ENCODE measurements at regions not wholly inside any gene's neighbourhood (a gene's known extent, or its start where the extent isn't known, plus 50 kb on each side); places are given as distances from the start of the nearest gene placed in this dataset.

- Histone ChIP-seq H3K4me3 (ENCODE audit: low read length) (peak overlapping the region; percentile 18; the same call in 1 of the 2 replicates), H3K9ac (ENCODE audit: low read length) (peak overlapping the region; percentile 76), H3K27ac (ENCODE audit: low read length) (peak overlapping the region; percentile 99), H4K20me1 (ENCODE audit: insufficient read depth, low read length) (no peaks in the 10 kb centered on the region), H2AFZ (ENCODE audit: low read length) (peak overlapping the region; percentile 74), H3K36me3 (replicated peaks; ENCODE audit: insufficient read depth, low read length) (no peaks in the 10 kb centered on the region), H3K79me2 (ENCODE audit: low read length) (no peaks in the 10 kb centered on the region), H3K9me3 (replicated peaks; ENCODE audit: insufficient read depth, low read length) (no peaks in the 10 kb centered on the region), H3K4me1 (ENCODE audit: low read length) (peaks cover 68% of the 10 kb centered on the region), H3K27me3 (replicated peaks; ENCODE audit: insufficient read depth, low read length) (no peaks in the 10 kb centered on the region), H3F3A (ENCODE audit: insufficient read depth, low read length) (peaks cover 35% of the 10 kb centered on the region), H3K4me2 (ENCODE audit: low read depth, low read length) (peak overlapping the region; percentile 70), H3K9me2 (replicated peaks; ENCODE audit: insufficient read depth, low read length) (no peaks in the 10 kb centered on the region)
- no peak for TF ChIP-seq CTCF (IDR thresholded peaks at IDR 0.05; ENCODE audit: low read length)
- no peak for TF ChIP-seq EZH2 (optimal IDR thresholded peaks at IDR 0.05; ENCODE audit: low read depth, low read length)
- TF ChIP-seq EZH2phosphoT487 (IDR thresholded peaks at IDR 0.05; ENCODE audit: low read length): no peak
- peak; percentile 60 for DNase-seq
Observed at GRCh38 chr22:48098921-48099245, 1336.4 kb downstream of the TBC1D22A start.

GRCh38 chr22:48098243-48098920 is 1335.9 kb downstream of the TBC1D22A start:
- Histone ChIP-seq H3K79me2 (ENCODE audit: low read length) (no peaks in the 10 kb centered on the region), H3K9me3 (replicated peaks; ENCODE audit: insufficient read depth, low read length) (no peaks in the 10 kb centered on the region), H2AFZ (ENCODE audit: low read length) (peak overlapping the region; percentile 74), H3K9ac (ENCODE audit: low read length) (peak overlapping the region; percentile 76), H3K27ac (ENCODE audit: low read length) (peak overlapping the region; percentile 99), H3K4me1 (ENCODE audit: low read length) (peaks cover 68% of the 10 kb centered on the region), H3F3A (ENCODE audit: insufficient read depth, low read length) (peaks cover 35% of the 10 kb centered on the region), H4K20me1 (ENCODE audit: insufficient read depth, low read length) (no peaks in the 10 kb centered on the region), H3K27me3 (replicated peaks; ENCODE audit: insufficient read depth, low read length) (no peaks in the 10 kb centered on the region), H3K9me2 (replicated peaks; ENCODE audit: insufficient read depth, low read length) (no peaks in the 10 kb centered on the region), H3K4me3 (ENCODE audit: low read length) (peak overlapping the region; percentile 21; the same call in 1 of the 2 replicates), H3K36me3 (replicated peaks; ENCODE audit: insufficient read depth, low read length) (no peaks in the 10 kb centered on the region), H3K4me2 (ENCODE audit: low read depth, low read length) (peak overlapping the region; percentile 78)
- TF ChIP-seq CTCF (IDR thresholded peaks at IDR 0.05; ENCODE audit: low read length) (no peak), EZH2phosphoT487 (IDR thresholded peaks at IDR 0.05; ENCODE audit: low read length) (no peak), EZH2 (optimal IDR thresholded peaks at IDR 0.05; ENCODE audit: low read depth, low read length) (no peak)
- peak; percentile 97 for DNase-seq

- Histone ChIP-seq H3K4me1 (ENCODE audit: low read length) (peaks cover 66% of the 10 kb centered on the region), H2AFZ (ENCODE audit: low read length) (peak overlapping the region; percentile 34), H3K9ac (ENCODE audit: low read length) (peak overlapping the region; percentile 74)
Observed at GRCh38 chr22:48097723-48098122, 1335.3 kb downstream of the TBC1D22A start.

More at GRCh38 chr22:48097723-48098122, 1335.3 kb downstream of the TBC1D22A start:
- Histone ChIP-seq H3K79me2 (ENCODE audit: low read length) (no peaks in the 10 kb centered on the region), H3K9me3 (replicated peaks; ENCODE audit: insufficient read depth, low read length) (no peaks in the 10 kb centered on the region), H3K9me2 (replicated peaks; ENCODE audit: insufficient read depth, low read length) (no peaks in the 10 kb centered on the region), H4K20me1 (ENCODE audit: insufficient read depth, low read length) (no peaks in the 10 kb centered on the region), H3K4me3 (ENCODE audit: low read length) (peak overlapping the region; percentile 21), H3F3A (ENCODE audit: insufficient read depth, low read length) (peaks cover 35% of the 10 kb centered on the region), H3K36me3 (replicated peaks; ENCODE audit: insufficient read depth, low read length) (no peaks in the 10 kb centered on the region), H3K27ac (ENCODE audit: low read length) (peak overlapping the region; percentile 99), H3K4me2 (ENCODE audit: low read depth, low read length) (peak overlapping the region; percentile 78), H3K27me3 (replicated peaks; ENCODE audit: insufficient read depth, low read length) (no peaks in the 10 kb centered on the region)
- peak; percentile 74 for DNase-seq
- TF ChIP-seq EZH2 (optimal IDR thresholded peaks at IDR 0.05; ENCODE audit: low read depth, low read length) (no peak), EZH2phosphoT487 (IDR thresholded peaks at IDR 0.05; ENCODE audit: low read length) (no peak), CTCF (IDR thresholded peaks at IDR 0.05; ENCODE audit: low read length) (peak; percentile 12; the same call in 1 of the 2 replicates)

Measured in MM.1S (cell line).